Subcutaneous abdominal adipose tissue (tissue), 5 donors: ENCODE measurements at regions not wholly inside any gene's neighbourhood (a gene's known extent, or its start where the extent isn't known, plus 50 kb on each side); places are given as distances from the start of the nearest gene placed in this dataset.

Experiments
- H3K27ac ChIP-seq: one replicate; pipeline ENCODE4 v1.7.0; 2013; ENCODE audit warnings: low read depth, mild to moderate bottlenecking, inconsistent platforms, low read length, moderate library complexity
- H3K27me3 ChIP-seq, 5 donors: one replicate each; pipeline ENCODE4 v1.7.0; 2013; ENCODE audit warnings: low read length in 5 of 5, inconsistent platforms in 1 of 5; ENCODE audit not compliant: control insufficient read depth in 5 of 5, insufficient read depth in 4 of 5
- H3K36me3 ChIP-seq, 5 donors: one replicate each; pipeline ENCODE4 v1.7.0; 2013; ENCODE audit warnings: low read length in 5 of 5; ENCODE audit not compliant: control insufficient read depth in 5 of 5, insufficient read depth in 5 of 5
- H3K4me1 ChIP-seq, 5 donors: one replicate each; pipeline ENCODE4 v1.7.0; 2013; ENCODE audit warnings: low read length in 5 of 5, mild to moderate bottlenecking in 3 of 5, moderate library complexity in 1 of 5; ENCODE audit not compliant: control insufficient read depth in 5 of 5, insufficient read depth in 5 of 5
- H3K4me3 ChIP-seq, 5 donors: one replicate each; pipeline ENCODE4 v1.7.0; 2013; ENCODE audit warnings: low read length in 5 of 5, low read depth in 1 of 5
- H3K9ac ChIP-seq, 5 donors: one replicate each; pipeline ENCODE4 v1.7.0; 2013; ENCODE audit warnings: low read length in 5 of 5, mild to moderate bottlenecking in 4 of 5, moderate library complexity in 3 of 5
- H3K9me3 ChIP-seq, 5 donors: one replicate each; pipeline ENCODE4 v1.7.0; 2013; ENCODE audit warnings: low read length in 5 of 5; ENCODE audit not compliant: control insufficient read depth in 5 of 5
- donor health status: healthy.
- donor health status: healthy.
- donor health status: healthy.
- donor health status: healthy.
- donor health status: healthy.

GRCh38 chr18:61710082-61710620, 182.7 kb downstream of the RNF152 start:
- H3K9me3 ChIP-seq = peaks cover 0 to 4% (median 0%) of the 10 kb centered on the region in 5 donors
- H3K27ac ChIP-seq = no peak overlapping the region
- H3K27me3 ChIP-seq = no peaks in the 10 kb centered on the region
- no peak overlapping the region for H3K4me3 ChIP-seq
- no peaks in the 10 kb centered on the region for H3K4me1 ChIP-seq
- H3K36me3 ChIP-seq = no peaks in the 10 kb centered on the region
- H3K9ac ChIP-seq = no peak overlapping the region

- Histone ChIP-seq H3K27me3 (no peaks in the 10 kb centered on the region), H3K36me3 (no peaks in the 10 kb centered on the region), H3K4me1 (no peaks in the 10 kb centered on the region), H3K4me3 (no peak overlapping the region), H3K9ac (no peak overlapping the region), H3K27ac (no peak overlapping the region), H3K9me3 (peaks cover 0 to 4% (median 0%) of the 10 kb centered on the region in 5 donors)
Observed at GRCh38 chr18:61706276-61706915, 186.4 kb downstream of the RNF152 start.

DNA sequence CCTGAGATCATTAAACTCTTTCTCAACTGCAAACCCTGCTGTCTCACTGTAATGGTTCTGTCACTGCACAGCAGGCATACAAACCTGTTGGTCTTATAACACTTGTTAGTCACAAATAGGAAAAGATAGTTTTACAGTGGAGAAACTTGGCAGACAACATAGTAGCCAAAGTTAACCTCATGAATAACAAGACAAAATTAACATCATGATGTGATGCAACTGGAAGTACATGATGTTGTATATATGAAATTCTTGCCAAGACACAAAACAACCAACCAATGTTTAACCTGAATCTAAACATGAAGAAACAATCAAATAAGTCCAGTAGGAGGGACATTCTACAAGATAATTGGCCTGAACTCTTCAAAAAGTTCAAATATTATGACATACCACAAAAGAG, 189.3 kb downstream of the RNF152 start:
- H3K9me3 ChIP-seq = peaks cover 0 to 3% (median 0%) of the 10 kb centered on the region in 5 donors
- H3K36me3 ChIP-seq = no peaks in the 10 kb centered on the region

GRCh38 chr18:61702007-61702406, 190.8 kb downstream of the RNF152 start:
- Histone ChIP-seq H3K9me3 (peaks cover 0 to 3% (median 0%) of the 10 kb centered on the region in 5 donors), H3K27me3 (no peaks in the 10 kb centered on the region), H3K4me1 (no peaks in the 10 kb centered on the region), H3K9ac (no peak overlapping the region), H3K4me3 (no peak overlapping the region), H3K36me3 (no peaks in the 10 kb centered on the region), H3K27ac (no peak overlapping the region)

More for the DNA sequence above, 189.3 kb downstream of the RNF152 start:
- Histone ChIP-seq H3K27ac (no peak overlapping the region), H3K4me3 (no peak overlapping the region), H3K9ac (no peak overlapping the region), H3K4me1 (no peaks in the 10 kb centered on the region), H3K27me3 (no peaks in the 10 kb centered on the region)

- peaks cover 0 to 9% (median 5%) of the 10 kb centered on the region in 5 donors for H3K9me3 ChIP-seq
- H3K27me3 ChIP-seq = no peaks in the 10 kb centered on the region
- H3K27ac ChIP-seq = no peak overlapping the region
- H3K36me3 ChIP-seq = no peaks in the 10 kb centered on the region
- no peak overlapping the region for H3K9ac ChIP-seq
- H3K4me3 ChIP-seq = no peak overlapping the region
- no peaks in the 10 kb centered on the region for H3K4me1 ChIP-seq
Observed at GRCh38 chr18:61699397-61700110, 193.3 kb downstream of the RNF152 start.

- Histone ChIP-seq H3K9ac (no peak overlapping the region), H3K36me3 (no peaks in the 10 kb centered on the region), H3K9me3 (peaks cover 0 to 9% (median 5%) of the 10 kb centered on the region in 5 donors), H3K27me3 (no peaks in the 10 kb centered on the region), H3K4me3 (no peak overlapping the region), H3K4me1 (no peaks in the 10 kb centered on the region), H3K27ac (no peak overlapping the region)
Observed at GRCh38 chr18:61697306-61697909, 195.4 kb downstream of the RNF152 start.

DNA sequence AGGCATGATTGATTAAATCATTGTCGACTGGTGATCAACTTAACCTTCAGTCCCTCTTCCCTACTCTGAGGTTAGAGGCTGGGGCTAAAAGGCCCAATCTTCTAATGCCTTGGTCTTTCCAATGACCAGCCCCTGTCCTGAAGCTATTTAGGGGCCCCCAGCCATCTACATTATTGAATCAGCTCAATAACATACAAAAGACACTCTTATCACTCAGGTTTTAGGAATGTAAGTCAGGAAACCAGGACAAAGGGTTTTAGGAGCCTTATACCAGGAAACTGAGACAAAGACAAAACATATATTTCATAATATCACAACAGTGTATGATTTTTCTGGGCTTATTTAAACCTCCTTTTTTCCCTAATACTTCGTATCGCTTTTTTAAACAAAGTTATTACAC, 198.6 kb downstream of the RNF152 start:
- Histone ChIP-seq H3K4me3 (no peak overlapping the region), H3K4me1 (no peaks in the 10 kb centered on the region), H3K27me3 (no peaks in the 10 kb centered on the region), H3K27ac (no peak overlapping the region), H3K9ac (no peak overlapping the region), H3K9me3 (peaks cover 0 to 9% (median 5%) of the 10 kb centered on the region in 5 donors), H3K36me3 (no peaks in the 10 kb centered on the region)

- Histone ChIP-seq H3K9me3 (peaks cover 0 to 5% (median 4%) of the 10 kb centered on the region in 5 donors), H3K27me3 (no peaks in the 10 kb centered on the region), H3K27ac (no peak overlapping the region), H3K4me1 (no peaks in the 10 kb centered on the region), H3K9ac (no peak overlapping the region), H3K36me3 (no peaks in the 10 kb centered on the region), H3K4me3 (no peak overlapping the region)
Observed at GRCh38 chr18:61690418-61691138, 202.2 kb downstream of the RNF152 start.

DNA sequence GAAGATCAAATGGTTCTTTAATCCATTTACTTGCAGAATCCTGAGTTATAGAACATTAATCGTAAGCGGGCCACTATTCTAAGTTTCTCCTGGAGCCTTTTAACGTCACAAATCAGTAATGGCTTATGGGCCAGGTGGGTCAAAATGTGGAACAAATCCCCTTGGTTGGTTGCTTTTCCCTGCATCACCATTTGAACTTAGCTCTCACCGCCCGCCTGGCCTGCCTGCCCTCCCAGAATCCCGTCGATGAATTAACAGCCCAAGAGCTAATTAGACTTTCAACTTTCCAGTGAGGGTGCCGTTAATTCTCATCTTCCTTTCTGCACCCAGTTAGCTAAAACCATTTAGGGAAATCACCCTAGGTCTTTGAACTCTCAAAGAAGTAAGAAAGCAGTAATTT, 205.5 kb downstream of the RNF152 start:
- H3K27ac ChIP-seq = no peak overlapping the region
- no peak overlapping the region for H3K4me3 ChIP-seq
- H3K36me3 ChIP-seq = no peaks in the 10 kb centered on the region
- no peak overlapping the region for H3K9ac ChIP-seq
- H3K4me1 ChIP-seq = no peaks in the 10 kb centered on the region
- no peaks in the 10 kb centered on the region for H3K27me3 ChIP-seq
- H3K9me3 ChIP-seq = peaks cover 0 to 2% (median 0%) of the 10 kb centered on the region in 5 donors
